MM.1S (cell line): ENCODE measurements at regions not wholly inside any gene's neighbourhood (a gene's known extent, or its start where the extent isn't known, plus 50 kb on each side); places are given as distances from the start of the nearest gene placed in this dataset.

Experiments
- EZH2 ChIP-seq: fragments of 300-600 bp; sonication (generic); optimal IDR thresholded peaks from 2 replicates; pipeline ENCODE3; 2017; ENCODE audit warnings: low read depth, mild to moderate bottlenecking, antibody characterized with exemption, low read length, mixed read lengths
- EZH2phosphoT487 ChIP-seq: fragments of 300-600 bp; sonication (generic); IDR thresholded peaks from 2 replicates; pipeline ENCODE4 v1.6.1; 2018; ENCODE audit warnings: antibody characterized with exemption, low read length
- TF ChIP-seq, protein P1 (sequence below): fragments of 300-600 bp; sonication (generic); IDR thresholded peaks from 2 replicates; pipeline ENCODE4 v1.5.1; 2016; ENCODE audit warnings: antibody characterized with exemption, low read length, mixed read lengths

DNA sequence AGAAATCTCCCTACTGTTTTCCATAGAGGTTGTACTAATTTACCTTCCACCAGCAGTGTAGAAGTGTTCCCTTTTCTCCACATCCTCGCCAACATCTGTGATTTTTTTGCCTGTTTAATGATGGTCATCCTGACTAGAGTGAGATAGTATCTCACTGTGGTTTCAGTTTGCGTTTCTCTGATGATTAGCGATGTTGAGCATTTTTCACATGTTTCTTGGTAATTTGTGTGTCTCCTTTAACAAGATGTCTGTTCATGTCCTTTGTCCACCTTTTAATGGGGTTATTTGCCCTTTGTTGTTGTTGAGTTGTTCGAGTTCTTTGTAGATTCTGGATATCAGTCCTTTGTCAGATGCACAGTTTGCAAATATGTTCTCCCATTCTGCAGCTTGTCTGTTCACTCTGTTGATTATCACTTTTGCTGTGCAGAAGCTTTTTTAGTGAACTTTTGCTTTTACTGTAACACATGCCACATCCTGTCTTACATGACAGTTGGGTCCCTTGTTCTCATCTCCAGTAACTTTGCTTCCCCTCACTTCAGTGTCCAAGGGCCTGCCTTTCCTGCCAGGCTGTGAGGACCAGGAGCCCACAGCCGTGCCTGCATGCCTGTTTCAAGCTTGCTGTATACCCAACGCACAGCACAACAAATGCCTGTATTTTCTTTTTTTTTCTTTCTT, 64.9 kb downstream of the SPRING1 start:
- TF ChIP-seq, protein P1, sequence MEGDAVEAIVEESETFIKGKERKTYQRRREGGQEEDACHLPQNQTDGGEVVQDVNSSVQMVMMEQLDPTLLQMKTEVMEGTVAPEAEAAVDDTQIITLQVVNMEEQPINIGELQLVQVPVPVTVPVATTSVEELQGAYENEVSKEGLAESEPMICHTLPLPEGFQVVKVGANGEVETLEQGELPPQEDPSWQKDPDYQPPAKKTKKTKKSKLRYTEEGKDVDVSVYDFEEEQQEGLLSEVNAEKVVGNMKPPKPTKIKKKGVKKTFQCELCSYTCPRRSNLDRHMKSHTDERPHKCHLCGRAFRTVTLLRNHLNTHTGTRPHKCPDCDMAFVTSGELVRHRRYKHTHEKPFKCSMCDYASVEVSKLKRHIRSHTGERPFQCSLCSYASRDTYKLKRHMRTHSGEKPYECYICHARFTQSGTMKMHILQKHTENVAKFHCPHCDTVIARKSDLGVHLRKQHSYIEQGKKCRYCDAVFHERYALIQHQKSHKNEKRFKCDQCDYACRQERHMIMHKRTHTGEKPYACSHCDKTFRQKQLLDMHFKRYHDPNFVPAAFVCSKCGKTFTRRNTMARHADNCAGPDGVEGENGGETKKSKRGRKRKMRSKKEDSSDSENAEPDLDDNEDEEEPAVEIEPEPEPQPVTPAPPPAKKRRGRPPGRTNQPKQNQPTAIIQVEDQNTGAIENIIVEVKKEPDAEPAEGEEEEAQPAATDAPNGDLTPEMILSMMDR, result no peak
- TF ChIP-seq EZH2phosphoT487 (no peak), EZH2 (no peak)
